ENCODE measurements at regions not wholly inside any gene's neighbourhood (a gene's known extent, or its start where the extent isn't known, plus 50 kb on each side); places are given as distances from the start of the nearest gene placed in this dataset.

DNA sequence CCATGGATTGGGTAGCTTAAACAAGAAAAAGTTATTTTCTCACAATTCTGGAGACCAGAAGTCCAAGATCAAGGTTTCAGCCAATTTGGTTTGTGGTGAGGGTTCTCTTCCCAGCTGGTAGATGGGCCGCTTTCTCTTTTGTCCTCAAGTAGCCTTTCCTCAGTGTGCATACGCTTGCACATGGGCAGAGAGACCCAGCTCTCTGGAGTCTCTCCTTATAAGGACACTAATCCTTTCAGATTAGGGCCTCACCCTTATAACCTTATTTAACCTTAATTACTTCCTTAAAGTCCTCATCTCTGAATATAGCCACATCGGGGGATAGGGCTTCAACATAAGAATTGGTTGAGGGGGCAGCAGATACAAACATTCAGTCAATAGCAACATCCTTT is 68.4 kb upstream of the NLK start:
- no peak for DNase-seq

DNA sequence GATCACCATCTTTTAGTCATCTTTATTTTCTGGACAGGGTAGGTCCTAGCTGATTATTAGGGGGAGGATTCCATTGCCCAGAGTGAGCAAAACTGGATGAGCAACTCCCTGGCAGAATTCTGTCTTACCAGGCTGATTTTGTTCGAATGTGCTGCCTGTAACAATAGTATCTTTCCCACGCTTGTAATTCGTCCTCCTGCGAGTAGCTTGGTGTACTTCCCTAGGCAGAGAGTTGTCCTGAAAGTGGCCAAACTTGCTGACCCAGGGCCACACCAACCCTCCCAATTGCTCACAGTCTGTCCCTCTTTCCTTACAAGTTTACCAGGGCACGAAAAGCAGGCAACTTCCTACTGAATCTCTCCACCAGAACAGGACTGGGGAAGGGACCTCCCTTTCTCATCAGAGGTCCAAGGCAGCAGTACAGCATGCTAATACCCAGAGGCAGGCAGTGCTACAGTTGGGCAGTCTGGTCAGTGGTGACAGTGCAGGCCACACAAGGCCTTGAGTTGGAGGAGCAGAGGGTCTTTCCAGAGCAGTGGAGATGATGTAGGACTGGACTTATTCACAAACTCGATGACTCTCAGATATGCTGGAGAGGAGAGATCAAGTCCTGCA is 67.8 kb upstream of the NLK start:
- DNase-seq, result no peak

- no peak for DNase-seq
These were observed 67.1 kb upstream of the NLK start for GRCh38 chr17:27975146-27976011.

DNA sequence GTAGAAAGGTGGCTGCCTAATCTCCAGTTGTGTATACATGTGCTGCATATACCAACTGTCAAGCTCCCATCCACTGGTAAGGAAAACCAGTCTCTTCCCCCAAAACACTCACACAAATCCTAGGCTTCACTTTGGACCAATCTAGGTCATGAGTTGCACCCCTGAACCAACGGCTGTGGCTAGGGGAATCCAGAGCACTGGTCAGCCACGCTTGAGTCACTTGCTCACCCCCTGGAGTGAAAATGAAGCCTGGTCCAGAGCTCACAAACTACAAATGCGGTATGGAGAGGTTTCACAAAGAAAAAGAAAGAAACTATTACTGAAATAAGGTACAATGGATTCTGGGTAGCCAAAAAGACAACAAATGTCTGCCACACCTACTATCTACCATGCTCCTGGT is 66.1 kb upstream of the NLK start:
- DNase-seq, result no peak

GRCh38 chr17:27977751-27978688 is 64.5 kb upstream of the NLK start:
- DNase-seq, result no peak

GRCh38 chr17:27978689-27979175 is 63.7 kb upstream of the NLK start:
- no peak for DNase-seq

DNA sequence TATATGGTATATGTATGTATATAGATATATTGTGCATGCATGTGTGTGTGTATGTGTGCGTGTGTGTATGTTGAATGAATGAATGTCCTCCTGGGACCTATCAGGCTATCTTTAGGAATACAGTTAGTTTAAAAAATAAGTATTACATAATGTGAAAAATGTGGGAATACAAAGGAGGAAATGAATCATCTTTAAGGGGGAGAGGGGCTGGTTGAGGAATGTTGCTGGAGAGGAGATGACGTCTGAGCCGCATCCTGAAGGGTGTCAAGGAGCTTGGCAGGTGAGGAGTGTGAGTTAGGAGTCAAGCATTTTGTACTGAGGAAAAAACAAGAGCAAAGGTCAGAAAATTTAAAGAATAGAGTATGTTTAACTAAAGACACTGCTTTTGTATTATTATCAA is 62.4 kb upstream of the NLK start:
- DNase-seq, result peak; percentile 93 to 96

- DNase-seq, result no peak
These were observed 60.5 kb upstream of the NLK start for GRCh38 chr17:27981978-27982377.

DNA sequence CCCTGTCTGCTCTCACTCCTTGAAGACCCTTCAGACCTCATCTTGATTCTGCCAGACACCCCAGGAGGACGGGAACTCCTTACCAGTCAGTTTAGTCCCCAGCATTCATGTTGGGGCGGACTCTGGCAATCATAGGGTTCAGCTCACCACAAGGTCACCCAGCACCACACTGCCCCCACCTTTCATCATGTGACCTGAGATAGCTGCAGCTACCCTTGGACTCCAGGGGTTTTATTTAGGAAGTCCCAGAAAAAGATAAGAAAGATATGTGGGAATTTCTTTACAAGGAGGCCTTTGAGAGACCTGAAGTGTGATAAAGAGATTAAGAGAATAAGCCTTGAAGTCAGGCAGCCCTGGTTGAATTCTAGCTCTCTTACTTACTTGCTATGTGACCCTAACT is 59.8 kb upstream of the NLK start:
- no peak for DNase-seq

DNA sequence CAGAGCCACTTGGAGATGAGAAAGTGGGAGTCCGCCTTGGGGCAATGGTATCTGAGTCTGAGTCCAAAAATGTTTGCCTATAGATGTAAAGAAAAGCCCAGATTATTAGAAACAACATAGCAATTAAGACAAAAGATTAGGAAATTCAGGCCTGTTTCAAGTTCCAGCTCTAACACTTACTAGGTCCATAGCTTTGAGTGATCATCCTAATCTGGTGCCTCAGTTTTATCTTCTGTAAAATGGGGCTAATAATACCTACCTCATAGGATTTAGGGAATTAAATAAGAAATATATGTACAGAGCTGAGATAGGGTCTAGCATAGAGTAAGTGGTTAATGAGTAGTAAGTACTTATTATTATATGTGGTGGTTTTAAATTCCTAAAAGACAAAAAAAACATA is 58.6 kb upstream of the NLK start:
- no peak for DNase-seq

GRCh38 chr17:27984404-27984803 is 58.1 kb upstream of the NLK start:
- DNase-seq, result no peak

DNA sequence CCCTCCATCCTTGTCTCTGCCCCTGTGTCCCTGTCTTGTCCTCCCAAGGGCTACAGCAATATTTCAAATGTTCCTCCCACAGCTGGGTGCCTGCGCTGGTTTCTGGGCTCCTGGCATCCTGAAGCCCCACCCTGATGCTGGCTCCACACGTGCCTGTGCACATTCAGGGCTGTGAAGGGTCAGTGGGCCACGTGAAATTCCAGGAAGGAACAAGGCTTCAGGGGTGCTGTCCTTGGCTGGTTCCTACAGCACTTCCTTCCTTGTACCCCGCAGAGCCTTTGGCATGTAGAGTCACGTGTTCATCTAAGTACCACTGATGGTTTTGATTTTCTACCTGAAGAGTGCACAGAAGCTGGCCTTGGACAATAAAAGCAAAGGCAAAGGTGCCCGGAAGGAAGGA is 57.7 kb upstream of the NLK start:
- no peak for DNase-seq

GRCh38 chr17:27985306-27985705 is 57.2 kb upstream of the NLK start:
- no peak for DNase-seq

- no peak for DNase-seq
These were observed 56.6 kb upstream of the NLK start for GRCh38 chr17:27985736-27986399.

- no peak for DNase-seq
These were observed 55.4 kb upstream of the NLK start for GRCh38 chr17:27986805-27987684.

DNA sequence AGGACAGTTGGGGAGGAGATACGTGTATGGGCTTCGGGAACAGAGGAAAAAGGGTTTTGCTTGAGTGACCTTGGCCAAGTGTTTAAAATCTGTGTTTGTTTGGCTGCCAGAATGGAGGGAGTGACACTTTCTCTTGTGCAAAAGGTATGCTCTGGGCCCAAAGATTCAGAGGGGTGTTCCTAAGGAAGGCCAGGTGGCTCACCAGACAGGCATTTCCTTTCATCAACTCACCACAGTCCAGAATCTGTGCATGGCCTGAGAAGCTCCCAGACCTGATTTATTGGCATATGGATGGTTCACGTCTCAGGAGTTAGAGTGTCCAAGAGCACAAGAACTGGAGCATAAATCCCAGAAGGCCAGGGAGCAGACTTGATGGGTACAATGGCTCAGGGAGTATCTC is 53.4 kb upstream of the NLK start:
- peak; percentile 51 to 59 for DNase-seq

- no peak for DNase-seq
These were observed 52.4 kb upstream of the NLK start for GRCh38 chr17:27990100-27990499.

GRCh38 chr17:27990979-27991378 is 51.5 kb upstream of the NLK start:
- no peak for DNase-seq

DNA sequence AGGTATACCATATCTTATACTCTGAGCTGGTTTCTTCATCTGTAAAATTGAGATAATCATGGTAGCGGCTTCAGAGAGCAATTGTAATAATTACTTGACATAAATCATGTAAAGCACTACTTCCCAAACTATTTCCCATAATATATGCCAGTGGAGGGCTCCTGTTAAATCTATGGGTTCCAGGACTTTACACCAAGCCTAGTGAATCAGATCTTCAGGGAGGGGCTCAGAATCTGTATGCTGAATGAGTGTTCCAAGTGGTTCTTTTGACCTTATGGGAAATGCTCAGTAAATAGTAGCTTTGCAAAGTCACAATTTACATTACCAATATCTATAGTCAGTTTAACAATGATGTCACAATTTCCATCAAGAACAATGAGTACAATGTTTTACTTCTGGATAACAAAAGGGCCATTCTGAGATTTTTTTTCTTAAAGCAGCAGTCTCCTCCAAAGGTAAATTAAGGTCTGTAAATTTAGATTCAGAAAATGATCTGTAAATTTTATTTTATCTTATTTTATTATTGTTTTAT is 50.9 kb upstream of the NLK start:
- DNase-seq, result no peak

All from SW 1271 (cell line).